CD4-positive, alpha-beta T cell treated with Interleukin-17A for 4 hours (primary cell): ENCODE measurements at regions not wholly inside any gene's neighbourhood (a gene's known extent, or its start where the extent isn't known, plus 50 kb on each side); places are given as distances from the start of the nearest gene placed in this dataset.
"Not testable (repeated sequence)": the region's sequence is repeated elsewhere in the genome, so short reads cannot be mapped to it uniquely, and the experiment has no call there.

Source experiments
- DNase-seq: peaks from one replicate; pipeline ENCODE4 v3.0.0-alpha.2; 2020; ENCODE audit warnings: mixed read lengths

DNA sequence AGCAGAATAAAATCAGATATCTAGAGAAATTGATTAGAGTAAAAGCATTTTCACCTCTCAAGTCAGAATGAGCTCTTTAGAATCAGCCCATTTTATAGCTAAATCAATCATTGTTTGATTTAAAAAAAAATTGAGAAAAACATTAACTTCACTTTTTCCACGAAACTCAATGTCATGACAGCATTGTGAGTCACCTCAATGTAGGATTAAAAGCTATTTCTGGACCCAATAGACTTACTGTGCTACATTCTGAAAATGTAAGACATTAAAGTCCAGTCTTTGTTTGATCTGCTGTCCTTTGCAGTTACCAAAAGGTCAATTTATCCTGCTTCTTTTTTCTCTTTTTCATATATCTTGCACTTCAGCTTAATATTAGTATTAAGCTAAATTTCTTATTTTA is 519.4 kb upstream of the ZNF337 start:
- DNase-seq = no peak

DNA sequence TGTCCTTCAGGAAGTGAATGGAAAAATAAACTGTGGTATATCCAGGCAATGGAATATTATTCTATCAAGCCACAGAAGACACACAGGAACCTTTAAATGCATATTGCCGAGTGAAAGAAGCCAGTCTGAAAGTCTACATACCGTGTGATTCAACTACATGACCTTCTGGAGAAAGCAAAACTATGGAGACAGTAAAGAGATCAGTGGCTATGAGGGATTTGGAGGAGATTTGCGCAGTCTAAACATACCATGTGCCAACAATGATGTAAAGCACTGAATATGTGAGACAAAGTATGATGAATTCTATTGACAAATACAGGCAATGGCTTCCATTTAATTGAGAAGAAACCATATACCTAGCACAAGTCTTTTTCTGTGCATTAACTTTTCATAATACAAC is 518.3 kb upstream of the ZNF337 start:
- no peak for DNase-seq

DNA sequence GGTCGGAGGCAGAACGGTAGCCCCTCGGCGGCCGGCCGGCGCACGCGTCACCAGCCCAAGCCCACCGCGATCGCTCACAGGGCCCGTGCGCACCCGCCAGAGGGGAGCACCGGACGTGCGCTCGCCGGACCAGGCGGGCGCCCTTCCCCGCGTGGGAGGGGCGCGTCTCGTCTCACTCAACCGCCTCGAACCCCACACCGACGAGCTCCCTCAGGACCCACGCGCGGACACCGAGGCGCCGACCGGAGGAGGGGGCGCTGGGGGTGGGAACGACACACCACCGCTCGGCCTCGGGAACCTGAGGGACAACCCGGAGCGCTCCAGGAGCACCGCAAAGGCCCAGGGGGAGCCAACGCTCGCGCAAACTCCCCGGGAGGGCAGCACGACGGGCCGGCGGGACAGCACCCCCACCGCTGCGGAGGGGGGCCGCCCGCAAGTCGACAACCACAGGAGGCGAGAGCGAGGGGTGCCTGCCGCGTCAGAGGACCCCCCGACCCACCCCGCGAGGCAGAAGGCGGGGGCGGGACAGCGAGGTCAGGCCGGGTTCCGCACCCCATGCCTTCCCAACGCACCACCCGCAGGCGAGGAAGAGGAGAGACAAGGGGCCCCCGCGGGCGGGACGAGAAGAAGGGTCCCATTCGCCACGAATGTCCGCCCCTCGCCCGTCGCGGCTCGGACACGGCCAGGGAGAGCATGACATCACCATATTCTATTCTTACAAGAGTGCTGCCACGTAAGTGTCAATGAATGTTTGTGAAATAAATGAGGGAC is 512.7 kb upstream of the ZNF337 start:
- DNase-seq = no peak

DNA sequence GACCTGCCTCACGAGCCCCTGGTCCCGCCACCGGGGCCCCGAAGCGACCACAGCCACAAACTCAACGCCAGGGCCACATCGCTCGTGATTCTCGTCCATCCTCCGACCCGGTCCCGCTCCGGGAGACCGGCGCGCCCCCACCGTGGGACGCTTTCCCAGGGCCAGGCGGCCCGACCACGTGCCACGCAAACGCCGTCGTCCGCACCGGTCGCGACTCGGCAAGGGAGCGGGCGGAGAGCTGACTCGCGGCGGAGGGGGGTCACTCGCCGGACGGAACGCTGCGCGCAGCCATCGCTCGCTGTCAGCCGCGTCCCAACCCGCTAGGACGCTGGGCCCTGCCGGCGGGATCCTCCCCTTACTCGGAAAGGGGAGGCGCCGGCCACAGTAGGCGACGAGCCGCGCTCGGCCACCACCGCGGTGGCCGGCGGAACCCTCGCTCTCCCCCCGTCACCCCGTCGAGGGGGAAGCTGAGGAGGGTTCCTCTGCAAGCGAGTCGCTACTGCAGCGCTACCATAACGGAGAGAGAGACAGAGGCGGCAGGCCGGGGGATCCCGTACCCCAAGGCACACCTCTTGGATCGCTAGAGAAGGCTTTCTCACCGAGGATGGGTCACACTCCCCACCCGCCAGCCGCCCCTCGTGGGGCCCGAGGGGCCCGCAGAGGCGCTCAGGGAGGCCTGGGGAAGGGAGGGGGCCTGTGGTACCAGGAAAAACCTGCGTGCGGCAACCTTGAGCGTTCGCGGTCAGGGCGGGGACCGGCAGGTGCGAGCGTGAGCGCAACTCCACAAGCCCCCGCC is 511.8 kb upstream of the ZNF337 start:
- peak; percentile 68 for DNase-seq

DNA sequence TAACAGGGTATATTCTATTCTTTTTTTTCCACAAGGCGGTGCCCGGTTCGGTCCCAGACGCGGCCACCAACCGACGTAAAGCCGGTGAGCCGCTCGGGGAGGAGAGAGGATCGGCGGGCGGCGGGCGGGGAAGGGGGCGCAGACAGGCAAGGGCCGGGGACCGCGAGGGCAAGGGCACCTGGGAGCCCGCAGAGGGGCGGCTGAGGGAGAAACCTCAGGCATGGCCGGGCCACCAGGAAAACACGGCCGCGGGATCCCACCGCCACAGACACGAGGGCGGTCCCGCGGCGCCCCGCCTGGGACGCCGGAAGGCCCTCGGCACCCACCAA is 511.3 kb upstream of the ZNF337 start:
- DNase-seq = peak; percentile 38

DNA sequence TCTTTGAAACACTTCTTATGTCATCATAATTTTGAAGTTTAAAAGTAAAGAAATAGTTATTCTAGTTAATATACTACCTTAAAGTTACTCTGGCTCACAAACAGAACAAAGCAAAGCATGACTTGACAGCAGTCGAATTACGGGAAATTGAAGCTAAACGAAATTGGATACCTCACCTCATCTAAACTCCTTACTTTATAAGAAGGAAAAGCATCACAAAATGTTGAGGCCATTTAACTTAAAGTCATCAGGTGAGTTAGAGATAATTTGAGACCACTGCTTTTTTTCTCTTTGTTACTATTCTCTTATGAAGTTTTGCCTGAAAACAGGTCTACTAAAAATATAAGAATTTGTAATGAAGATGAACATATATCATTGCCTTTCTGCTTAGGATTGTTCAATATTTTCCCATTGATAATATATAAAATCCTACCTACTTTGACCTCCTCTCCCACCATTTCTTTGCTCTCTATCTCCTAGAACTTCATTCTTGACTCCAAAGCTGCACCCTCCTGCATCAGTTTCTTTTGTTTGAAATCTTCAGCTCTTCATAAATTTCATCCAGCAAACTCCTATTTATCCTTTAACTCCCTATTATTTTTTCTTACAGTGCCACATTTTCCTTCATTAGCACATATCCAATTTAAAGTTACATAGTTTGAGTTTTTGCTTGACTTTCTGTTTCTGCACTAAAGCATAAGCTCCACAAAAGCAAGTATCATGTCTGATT is 510.7 kb upstream of the ZNF337 start:
- no peak for DNase-seq

DNA sequence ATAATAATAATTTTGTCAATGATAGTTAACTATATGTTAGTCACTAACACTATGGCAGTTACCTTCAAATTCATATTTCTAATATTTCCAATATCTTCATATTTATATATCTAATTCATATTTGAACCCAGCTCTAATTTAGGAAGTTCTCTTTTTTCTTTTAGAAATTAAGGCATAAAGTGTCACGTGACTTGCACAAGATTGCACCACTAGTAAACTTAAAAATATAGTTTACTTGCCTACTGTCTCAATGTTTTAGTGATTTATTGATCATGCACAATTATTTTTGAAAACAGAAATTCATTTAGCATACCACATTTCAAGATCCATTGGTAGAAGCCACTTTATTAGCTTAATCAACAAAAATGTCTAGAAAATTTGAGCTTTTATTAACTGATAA is 508.7 kb upstream of the ZNF337 start:
- DNase-seq = no peak

DNA sequence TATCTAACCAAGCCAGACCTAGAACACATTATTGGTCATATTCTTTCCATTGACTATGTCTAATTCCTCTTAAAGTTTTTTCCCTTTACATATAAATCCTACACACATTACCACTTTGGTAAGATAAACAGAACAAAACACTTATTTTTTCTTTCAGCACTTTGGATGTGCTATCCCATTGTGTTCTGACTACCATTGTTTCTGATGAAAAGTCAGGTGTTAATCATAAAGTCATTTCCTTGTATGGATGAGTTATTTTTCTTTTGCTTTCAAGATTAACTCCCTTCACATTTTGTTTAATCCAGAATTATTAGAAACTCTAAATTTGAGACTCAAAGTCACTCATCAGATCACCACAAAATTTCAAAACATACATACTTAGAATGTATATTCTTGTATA is 504.4 kb upstream of the ZNF337 start:
- DNase-seq = not testable (repeated sequence)

DNA sequence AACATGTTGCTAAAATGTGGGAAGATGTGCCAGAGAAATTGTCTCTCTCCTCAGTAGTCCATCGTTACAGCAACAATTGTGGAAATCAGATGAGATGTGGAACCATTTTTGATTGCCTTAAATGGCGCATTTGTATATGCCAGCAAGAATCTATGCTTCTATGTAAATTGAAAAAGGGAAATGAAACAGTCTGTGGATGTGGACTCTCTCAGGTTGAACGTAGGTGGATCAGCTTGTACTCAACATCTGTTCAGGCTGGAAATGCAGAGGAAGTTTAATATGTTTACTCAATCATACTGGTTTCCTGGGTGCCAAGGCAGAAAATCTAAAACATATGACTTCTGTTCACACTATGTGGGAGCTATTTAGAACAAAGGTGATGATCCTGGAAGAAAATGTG is 490.7 kb upstream of the ZNF337 start:
- not testable (repeated sequence) for DNase-seq

DNA sequence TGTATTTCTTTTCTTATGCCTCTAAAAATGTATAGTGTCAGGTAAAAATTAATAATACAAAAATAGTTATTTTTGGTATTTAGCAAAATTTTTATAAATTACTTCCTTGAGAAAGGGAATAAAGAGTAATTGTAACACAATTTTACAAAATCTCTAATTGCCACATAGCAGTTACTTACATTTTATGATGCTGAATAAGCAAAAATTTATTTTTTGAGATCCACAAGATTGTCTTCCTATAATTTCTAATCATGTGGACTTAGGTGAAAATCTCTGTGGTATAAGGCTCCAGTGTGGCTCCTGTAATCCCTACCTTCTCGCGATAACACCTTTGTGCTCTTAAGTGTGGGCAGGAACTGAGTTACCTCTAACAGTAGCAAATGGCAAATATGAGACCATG is 487.1 kb upstream of the ZNF337 start:
- not testable (repeated sequence) for DNase-seq

DNA sequence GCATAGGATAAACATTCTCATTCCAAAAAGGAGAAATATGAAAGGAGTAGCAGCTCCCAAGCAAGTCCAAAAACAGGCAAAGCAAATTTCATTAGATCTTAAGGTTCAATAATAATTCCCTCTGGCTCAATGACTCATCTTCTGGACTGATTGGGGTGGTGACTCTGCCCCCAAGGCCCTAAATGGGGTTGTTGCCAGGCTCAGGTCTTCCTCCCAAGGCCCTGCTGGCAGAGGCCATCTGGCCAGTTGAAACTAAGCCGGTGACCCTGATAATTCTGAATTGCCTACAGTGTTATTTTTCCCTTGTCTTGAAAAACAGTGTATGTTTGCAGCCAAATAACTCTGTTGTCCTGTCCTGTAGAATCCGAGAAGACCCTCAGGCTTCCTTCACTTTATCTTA is 484.7 kb upstream of the ZNF337 start:
- DNase-seq = not testable (repeated sequence)

DNA sequence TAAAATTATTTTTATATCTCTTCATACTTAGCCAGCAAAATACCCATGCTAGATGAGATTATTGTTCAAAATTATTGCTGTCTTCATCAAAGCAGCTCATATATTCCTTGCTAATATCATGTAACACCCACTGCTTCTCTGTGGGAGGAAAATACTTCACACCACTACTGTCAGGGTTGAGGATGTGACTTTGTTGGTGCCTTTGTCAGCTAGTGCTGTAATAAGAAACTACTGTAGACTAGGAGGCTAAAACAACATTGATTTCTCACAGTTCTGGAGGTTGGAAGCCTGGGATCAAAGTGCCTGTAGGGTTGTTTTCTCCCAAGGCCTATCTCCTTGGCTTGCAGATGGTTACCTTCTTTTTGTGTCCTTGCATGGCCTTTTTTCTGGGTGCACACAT is 475.2 kb upstream of the ZNF337 start:
- not testable (repeated sequence) for DNase-seq

DNA sequence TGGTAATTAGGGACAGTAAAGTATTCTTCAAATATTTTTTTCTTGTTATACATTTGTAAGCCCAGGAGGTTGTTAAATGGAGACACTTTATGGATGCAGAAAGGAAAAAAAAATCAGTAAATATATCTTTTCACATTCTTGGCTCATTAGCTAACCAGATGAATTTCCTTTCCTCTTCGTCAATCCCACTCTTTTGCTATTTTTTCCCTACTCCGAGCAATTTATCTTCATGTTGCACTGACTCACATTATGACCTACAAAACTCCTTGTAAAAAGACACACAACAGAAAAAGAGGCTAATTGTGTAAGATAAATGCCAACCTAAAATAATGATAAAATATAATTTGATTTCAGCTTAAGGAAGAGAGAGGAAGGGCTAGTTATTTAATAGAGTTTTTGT is 472.9 kb upstream of the ZNF337 start:
- no peak for DNase-seq

DNA sequence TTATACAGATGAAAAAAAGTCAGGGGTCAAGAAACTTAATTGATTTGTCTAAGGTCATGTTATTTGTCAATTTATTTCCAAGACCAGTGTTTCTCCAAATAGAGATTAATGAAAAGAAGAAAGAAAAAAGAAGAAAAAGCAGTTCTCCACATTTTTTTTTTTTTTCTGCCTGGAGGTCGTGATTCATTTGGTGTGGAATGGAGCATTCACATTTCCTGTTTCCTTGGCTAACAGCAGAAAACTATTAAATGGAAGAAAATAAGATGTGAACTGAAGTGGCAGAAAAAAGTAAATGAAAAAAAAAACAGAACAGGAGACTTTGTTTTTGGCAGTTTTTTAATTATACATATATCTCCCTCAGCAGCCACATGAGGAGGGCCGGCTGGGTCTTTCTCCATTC is 470.8 kb upstream of the ZNF337 start:
- no peak for DNase-seq

DNA sequence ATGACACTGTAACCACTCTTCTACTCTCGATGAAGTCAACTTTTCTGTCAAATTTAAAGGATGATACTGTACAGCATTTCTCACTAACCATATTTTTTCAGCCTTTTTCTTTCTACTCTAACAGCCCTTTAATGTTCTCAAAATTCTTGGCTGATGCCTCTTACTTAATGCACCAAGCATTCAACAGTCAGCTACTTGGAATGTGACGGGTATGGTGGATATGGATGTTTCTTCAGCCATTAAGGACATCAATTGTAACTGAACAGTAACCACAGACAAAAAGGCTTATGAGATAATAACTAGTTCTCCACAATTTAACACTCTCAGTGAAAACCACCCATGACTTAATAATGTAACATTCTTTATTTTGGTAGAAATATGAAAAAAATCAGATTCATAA is 467.2 kb upstream of the ZNF337 start:
- DNase-seq = no peak

DNA sequence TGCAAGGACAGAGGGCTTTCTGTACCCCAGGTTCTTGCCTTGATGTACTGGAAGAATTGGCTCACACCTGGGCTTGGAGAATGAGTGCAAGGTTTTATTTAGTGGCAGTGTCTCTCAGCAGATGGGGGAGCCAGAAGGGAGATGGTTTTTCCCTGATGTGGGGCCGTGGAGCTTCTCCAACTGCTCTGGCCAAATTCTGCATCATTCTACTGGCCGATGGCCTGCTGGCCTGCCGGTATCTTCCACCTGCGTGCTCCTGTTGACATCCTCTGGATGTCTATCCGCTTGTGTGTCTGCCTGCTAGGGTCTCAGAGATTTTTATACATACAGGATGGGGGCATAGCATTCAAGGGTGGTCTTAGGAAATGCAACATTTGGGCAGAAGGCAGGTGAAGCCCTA is 466.5 kb upstream of the ZNF337 start:
- DNase-seq = not testable (repeated sequence)

DNA sequence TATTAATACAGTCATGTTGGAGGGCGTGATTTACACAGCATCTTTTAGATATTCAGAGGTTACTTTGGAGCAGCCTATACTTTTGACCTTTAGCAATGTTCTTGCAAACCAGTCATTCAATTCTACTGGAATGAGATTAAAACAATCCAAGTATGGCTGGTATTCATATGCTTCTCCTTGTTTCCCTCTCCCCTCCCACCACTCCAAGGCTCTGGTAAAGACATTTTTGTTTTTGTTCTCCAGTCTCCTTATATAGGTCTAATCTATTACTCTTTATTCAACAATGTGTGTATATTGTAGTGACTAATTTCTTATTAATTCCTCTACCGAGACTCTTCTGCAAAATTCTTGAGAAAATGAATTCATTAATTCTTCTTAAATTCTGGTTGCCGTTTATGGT is 465.1 kb upstream of the ZNF337 start:
- not testable (repeated sequence) for DNase-seq

DNA sequence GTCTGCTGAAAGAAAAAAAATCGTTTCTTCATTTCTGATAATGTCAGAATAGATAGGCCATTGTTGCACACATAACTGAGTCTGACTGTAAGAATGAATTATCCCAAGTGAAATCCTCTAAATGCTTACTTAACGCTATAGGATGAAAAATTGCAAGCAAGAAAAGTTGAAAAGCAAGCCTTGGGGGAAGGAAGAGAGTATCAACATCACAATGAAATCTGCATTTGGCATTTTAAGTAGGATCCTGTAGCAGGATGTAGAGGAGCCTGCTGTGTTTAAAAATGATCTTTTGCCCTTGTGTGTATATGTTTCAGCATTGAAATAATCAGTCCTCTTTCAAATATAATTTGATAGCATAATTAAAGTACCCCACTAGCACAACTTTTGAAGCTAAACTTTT is 464.3 kb upstream of the ZNF337 start:
- DNase-seq = not testable (repeated sequence)

DNA sequence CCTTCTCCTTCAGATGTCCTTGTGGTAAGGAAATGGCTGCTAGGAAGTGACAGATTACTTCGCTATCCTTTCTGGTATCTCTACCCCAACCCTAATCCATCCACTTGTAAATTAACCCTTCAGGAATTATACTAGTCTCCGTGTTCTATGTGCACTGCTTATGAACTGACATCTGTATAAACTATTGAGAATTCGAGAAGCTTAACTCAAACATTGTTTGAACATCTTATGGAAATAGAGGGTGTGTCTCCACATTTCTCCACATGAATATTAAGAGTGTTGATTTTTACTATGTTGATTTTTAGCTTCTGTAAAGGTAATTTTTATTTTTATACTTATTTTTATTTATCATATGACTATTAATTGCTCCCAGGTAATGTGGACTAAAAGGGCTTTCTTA is 457.6 kb upstream of the ZNF337 start:
- DNase-seq = no peak

DNA sequence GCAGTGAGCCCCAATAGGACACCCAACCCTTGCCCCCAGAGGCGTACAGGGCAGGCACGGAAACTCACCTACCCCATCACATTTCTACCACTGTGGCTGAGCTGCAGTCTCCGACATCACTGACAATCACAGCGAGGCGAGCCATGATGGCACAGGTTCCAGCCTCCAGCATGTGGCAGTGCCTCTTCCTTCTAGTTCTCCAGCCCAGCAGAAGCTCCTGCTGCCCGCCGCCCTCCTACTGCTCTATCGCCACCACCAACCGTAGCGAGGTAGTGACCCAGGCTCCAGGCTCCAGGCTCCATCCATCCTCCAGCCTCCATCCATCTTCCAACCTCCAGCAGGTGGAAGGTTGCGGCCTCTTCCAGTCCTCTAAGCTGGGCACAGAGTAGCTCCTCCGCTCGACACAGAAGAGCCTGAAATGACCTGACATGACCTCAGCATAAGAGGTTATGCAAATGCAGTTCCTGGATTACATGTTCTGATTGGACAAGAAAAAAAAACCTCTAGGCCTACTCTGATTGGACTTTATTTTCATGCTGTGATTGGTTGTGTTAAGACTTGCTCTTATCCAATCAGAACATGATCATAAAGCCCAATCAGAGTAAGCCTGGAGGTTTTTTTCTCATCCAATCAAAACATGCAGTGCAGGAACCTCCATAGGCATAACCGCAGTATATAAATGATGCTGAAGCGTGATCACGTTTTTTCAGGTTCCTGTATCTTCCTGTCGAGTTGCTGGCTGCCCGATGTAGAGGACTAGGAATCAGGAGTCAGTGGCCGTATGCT is 438.9 kb upstream of the ZNF337 start:
- no peak for DNase-seq

DNA sequence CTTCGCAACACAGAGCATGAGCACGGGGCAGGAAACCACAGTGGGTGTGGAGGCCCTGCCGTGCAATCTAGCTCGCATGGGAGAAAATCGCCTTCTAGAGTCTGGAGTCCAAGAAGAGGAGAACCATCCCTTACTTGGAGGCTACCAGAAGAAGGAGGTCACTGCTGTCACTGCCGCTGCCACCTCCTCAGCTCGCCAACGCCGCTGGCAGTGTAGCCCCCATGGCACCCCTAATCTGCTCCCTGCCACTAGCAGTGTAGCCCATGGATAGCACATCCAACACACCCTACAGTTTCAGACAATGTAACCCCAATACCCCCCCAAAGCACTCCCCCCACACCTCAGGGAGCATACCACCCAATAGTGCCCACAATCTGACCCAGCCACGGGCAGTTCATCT is 438.0 kb upstream of the ZNF337 start:
- no peak for DNase-seq

DNA sequence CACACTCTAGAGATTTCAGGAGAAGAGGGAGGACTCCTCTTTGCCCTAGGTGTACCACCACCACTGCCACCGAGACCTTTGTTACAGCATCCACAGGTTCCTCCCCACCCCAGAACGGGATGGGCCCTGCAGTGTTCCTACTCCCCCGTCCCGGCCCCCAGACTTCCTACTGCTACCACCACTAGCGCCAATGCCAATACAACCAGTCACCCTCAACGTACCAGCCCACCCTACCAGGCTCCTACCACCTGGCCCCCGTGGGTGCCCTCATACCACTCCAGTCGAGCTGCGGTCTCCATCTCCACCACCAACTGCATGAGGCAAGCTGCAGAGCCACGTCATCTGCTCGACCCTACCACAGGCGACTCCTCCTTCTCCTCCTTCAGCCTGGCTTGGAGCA is 437.1 kb upstream of the ZNF337 start:
- not testable (repeated sequence) for DNase-seq

DNA sequence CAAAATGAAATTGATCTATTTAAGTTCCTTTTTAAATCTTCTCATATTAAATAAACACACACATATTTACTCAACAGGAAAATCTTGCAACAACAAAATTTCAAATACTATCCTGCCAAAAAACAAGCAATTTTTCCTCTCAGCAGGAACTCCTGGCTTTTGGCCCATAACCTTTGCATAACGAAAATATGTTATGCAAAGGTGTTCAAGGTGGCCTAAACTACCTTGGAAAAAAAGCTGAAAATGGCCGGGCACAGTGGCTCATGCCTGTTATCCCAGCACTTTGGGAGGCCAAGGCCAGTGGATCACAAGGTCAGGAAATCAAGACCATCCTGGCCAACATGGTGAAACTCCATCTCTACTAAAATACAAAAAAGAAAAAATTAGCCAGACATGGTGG is 424.3 kb upstream of the ZNF337 start:
- DNase-seq = not testable (repeated sequence)
